SK-N-SH treated with all-trans-retinoic acid at 6 μM for 48 hours (cell line): ENCODE measurements at regions not wholly inside any gene's neighbourhood (a gene's known extent, or its start where the extent isn't known, plus 50 kb on each side); places are given as distances from the start of the nearest gene placed in this dataset.

Experiments
- ATAC-seq: fragments of 200-7000 bp; cut with Tn5 transposase; 3 replicates; pipeline ENCODE4 v1.9.1; 2020; ENCODE audit warnings: mild to moderate bottlenecking, moderate library complexity
- ARNTL ChIP-seq: fragments of 450-650 bp; formaldehyde crosslinking; IDR thresholded peaks from 2 replicates; pipeline ENCODE4 v1.5.0; 2020; ENCODE audit warnings: low read depth, mild to moderate bottlenecking, moderate library complexity, borderline replicate concordance
- CSDC2 ChIP-seq: fragments of 250-450 bp; sonication (Bioruptor Pico); IDR thresholded peaks from 2 replicates; pipeline ENCODE4 v1.5.0; 2020; ENCODE audit warnings: mild to moderate bottlenecking, moderate library complexity
- CSRNP3 ChIP-seq: fragments of 250-450 bp; sonication (Bioruptor Pico); IDR thresholded peaks from 2 replicates; pipeline ENCODE4 v1.5.1; 2021; ENCODE audit warnings: mild to moderate bottlenecking, moderate library complexity
- ESRRG ChIP-seq: fragments of 250-450 bp; sonication (Bioruptor Pico); IDR thresholded peaks from 2 replicates; pipeline ENCODE4 v1.6.1; 2021; ENCODE audit warnings: mild to moderate bottlenecking
- GLIS3 ChIP-seq: fragments of 250-450 bp; sonication (Bioruptor Pico); IDR thresholded peaks from 2 replicates; pipeline ENCODE4 v1.5.0; 2020; ENCODE audit warnings: mild to moderate bottlenecking, moderate library complexity
- OSR1 ChIP-seq: fragments of 250-450 bp; sonication (Bioruptor Pico); IDR thresholded peaks from 2 replicates; pipeline ENCODE4 v1.8.0; 2022; ENCODE audit warnings: moderate library complexity, mild to moderate bottlenecking, inconsistent platforms
- PATZ1 ChIP-seq: fragments of 250-450 bp; sonication (Bioruptor Pico); IDR thresholded peaks from 2 replicates; pipeline ENCODE4 v1.8.0; 2020; ENCODE audit warnings: mild to moderate bottlenecking, moderate library complexity, borderline replicate concordance
- POU6F1 ChIP-seq: fragments of 250-450 bp; sonication (Bioruptor Pico); IDR thresholded peaks from 2 replicates; pipeline ENCODE4 v1.8.0; 2021; ENCODE audit warnings: low read depth, mild to moderate bottlenecking, moderate library complexity, borderline replicate concordance
- RARB ChIP-seq: fragments of 250-450 bp; sonication (Bioruptor Pico); IDR thresholded peaks from 2 replicates; pipeline ENCODE4 v1.8.0; 2021; ENCODE audit warnings: mild to moderate bottlenecking, moderate library complexity
- SNAI2 ChIP-seq: fragments of 250-450 bp; sonication (Bioruptor Pico); IDR thresholded peaks from 2 replicates; pipeline ENCODE4 v1.5.0; 2020; ENCODE audit warnings: mild to moderate bottlenecking, moderate library complexity
- TOX ChIP-seq: fragments of 250-450 bp; sonication (Bioruptor Pico); IDR thresholded peaks from 2 replicates; pipeline ENCODE4 v1.8.0; 2021; ENCODE audit warnings: mild to moderate bottlenecking, moderate library complexity, borderline replicate concordance
- TSHZ2 ChIP-seq: fragments of 250-450 bp; sonication (Bioruptor Pico); IDR thresholded peaks from 2 replicates; pipeline ENCODE4 v1.5.0; 2020; ENCODE audit warnings: mild to moderate bottlenecking, moderate library complexity
- ZFP30 ChIP-seq: fragments of 450-650 bp; formaldehyde crosslinking; IDR thresholded peaks from 2 replicates; pipeline ENCODE4 v1.5.0; 2022; ENCODE audit warnings: mild to moderate bottlenecking, moderate library complexity
- ZNF565 ChIP-seq: fragments of 450-650 bp; formaldehyde crosslinking; conservative IDR thresholded peaks from 2 replicates; pipeline ENCODE4 v1.5.0; 2020; ENCODE audit warnings: low read depth, mild to moderate bottlenecking, moderate library complexity
- ZNF70 ChIP-seq: fragments of 450-650 bp; formaldehyde crosslinking; IDR thresholded peaks from 2 replicates; pipeline ENCODE4 v1.5.0; 2020; ENCODE audit warnings: mild to moderate bottlenecking, moderate library complexity
- ZNF8 ChIP-seq: fragments of 450-650 bp; formaldehyde crosslinking; IDR thresholded peaks from 2 replicates; pipeline ENCODE4 v1.5.0; 2020; ENCODE audit warnings: mild to moderate bottlenecking, moderate library complexity

- TF ChIP-seq ZFP30 (CRISPR knock-in tag), result no peak
- ATAC-seq, result no peak
Measured at GRCh38 chr2:122077771-122078170, 322.3 kb downstream of the TSN start.

- ATAC-seq, result no peak
Measured at GRCh38 chr2:122078451-122078850, 323.0 kb downstream of the TSN start.

GRCh38 chr2:122079844-122080243 lies 324.4 kb downstream of the TSN start:
- ATAC-seq, result no peak
- TF ChIP-seq GLIS3 (CRISPR knock-in tag) (no peak), ARNTL (CRISPR knock-in tag) (no peak), ESRRG (CRISPR knock-in tag) (no peak), RARB (no peak), ZFP30 (CRISPR knock-in tag) (no peak), ZNF565 (no peak), TSHZ2 (no peak), OSR1 (CRISPR knock-in tag) (no peak), POU6F1 (CRISPR knock-in tag) (no peak), CSDC2 (CRISPR knock-in tag) (no peak), ZNF70 (CRISPR knock-in tag) (no peak), TOX (CRISPR knock-in tag) (no peak)

More at GRCh38 chr2:122078451-122078850, 323.0 kb downstream of the TSN start:
- TF ChIP-seq TOX (CRISPR knock-in tag) (no peak), TSHZ2 (no peak), POU6F1 (CRISPR knock-in tag) (no peak), CSRNP3 (CRISPR knock-in tag) (no peak), CSDC2 (CRISPR knock-in tag) (no peak), PATZ1 (CRISPR knock-in tag) (no peak), ZNF8 (CRISPR knock-in tag) (no peak), ZNF70 (CRISPR knock-in tag) (no peak), OSR1 (CRISPR knock-in tag) (no peak), RARB (no peak), SNAI2 (CRISPR knock-in tag) (no peak)
- TF ChIP-seq, all 23 proteins: peak for 0
